ENCODE measurements at regions not wholly inside any gene's neighbourhood (a gene's known extent, or its start where the extent isn't known, plus 50 kb on each side); places are given as distances from the start of the nearest gene placed in this dataset.

- Mint-ChIP-seq H3K4me3 (ENCODE audit: unreplicated experiment) (no peak overlapping the region), H3K9me3 (ENCODE audit: low read depth) (no peaks in the 10 kb centered on the region), H3K36me3 (ENCODE audit: low read depth) (no peaks in the 10 kb centered on the region), H3K4me1 (ENCODE audit: low read depth) (no peaks in the 10 kb centered on the region), H3K27me3 (ENCODE audit: low read depth) (peaks cover 51% of the 10 kb centered on the region), H3K27ac (ENCODE audit: unreplicated experiment) (no peak overlapping the region)
- TF ChIP-seq CTCF (IDR thresholded peaks at IDR 0.05) = no peak
- no peak for DNase-seq (ENCODE audit: low spot score)
Measured at GRCh38 chr11:119907122-119907851, 178.3 kb upstream of the NECTIN1 start.

- Mint-ChIP-seq H3K9me3 (ENCODE audit: low read depth) (no peaks in the 10 kb centered on the region), H3K36me3 (ENCODE audit: low read depth) (no peaks in the 10 kb centered on the region), H3K4me1 (ENCODE audit: low read depth) (no peaks in the 10 kb centered on the region), H3K27me3 (ENCODE audit: low read depth) (peaks cover 57% of the 10 kb centered on the region), H3K27ac (ENCODE audit: unreplicated experiment) (no peak overlapping the region), H3K4me3 (ENCODE audit: unreplicated experiment) (no peak overlapping the region)
- TF ChIP-seq CTCF (IDR thresholded peaks at IDR 0.05) = no peak
- no peak for DNase-seq (ENCODE audit: low spot score)
Measured at GRCh38 chr11:119906376-119906775, 177.4 kb upstream of the NECTIN1 start.

- TF ChIP-seq CTCF (IDR thresholded peaks at IDR 0.05) = no peak
- DNase-seq (ENCODE audit: low spot score) = no peak
- peaks cover 63% of the 10 kb centered on the region for H3K27me3 Mint-ChIP-seq (ENCODE audit: low read depth)
- H3K27ac Mint-ChIP-seq (ENCODE audit: unreplicated experiment) = no peak overlapping the region
- H3K4me1 Mint-ChIP-seq (ENCODE audit: low read depth) = no peaks in the 10 kb centered on the region
- H3K36me3 Mint-ChIP-seq (ENCODE audit: low read depth) = no peaks in the 10 kb centered on the region
- H3K4me3 Mint-ChIP-seq (ENCODE audit: unreplicated experiment) = no peak overlapping the region
- no peaks in the 10 kb centered on the region for H3K9me3 Mint-ChIP-seq (ENCODE audit: low read depth)
Measured at GRCh38 chr11:119905162-119905561, 176.2 kb upstream of the NECTIN1 start.

GRCh38 chr11:119904531-119905035 lies 175.6 kb upstream of the NECTIN1 start:
- Mint-ChIP-seq H3K4me1 (ENCODE audit: low read depth) (no peaks in the 10 kb centered on the region), H3K9me3 (ENCODE audit: low read depth) (no peaks in the 10 kb centered on the region), H3K4me3 (ENCODE audit: unreplicated experiment) (no peak overlapping the region), H3K36me3 (ENCODE audit: low read depth) (no peaks in the 10 kb centered on the region), H3K27me3 (ENCODE audit: low read depth) (peaks cover 60% of the 10 kb centered on the region), H3K27ac (ENCODE audit: unreplicated experiment) (no peak overlapping the region)
- no peak for DNase-seq (ENCODE audit: low spot score)
- TF ChIP-seq CTCF (IDR thresholded peaks at IDR 0.05) = no peak

GRCh38 chr11:119903821-119904220 lies 174.8 kb upstream of the NECTIN1 start:
- DNase-seq (ENCODE audit: low spot score) = no peak
- H3K27ac Mint-ChIP-seq (ENCODE audit: unreplicated experiment) = no peak overlapping the region
- no peak for TF ChIP-seq CTCF (IDR thresholded peaks at IDR 0.05)
- peaks cover 55% of the 10 kb centered on the region for H3K27me3 Mint-ChIP-seq (ENCODE audit: low read depth)
- H3K9me3 Mint-ChIP-seq (ENCODE audit: low read depth) = no peaks in the 10 kb centered on the region
- H3K36me3 Mint-ChIP-seq (ENCODE audit: low read depth) = no peaks in the 10 kb centered on the region
- H3K4me3 Mint-ChIP-seq (ENCODE audit: unreplicated experiment) = no peak overlapping the region
- H3K4me1 Mint-ChIP-seq (ENCODE audit: low read depth) = no peaks in the 10 kb centered on the region

All from chondrocyte (in vitro differentiated cells).